ENCODE measurements at regions not wholly inside any gene's neighbourhood (a gene's known extent, or its start where the extent isn't known, plus 50 kb on each side); places are given as distances from the start of the nearest gene placed in this dataset.

DNA sequence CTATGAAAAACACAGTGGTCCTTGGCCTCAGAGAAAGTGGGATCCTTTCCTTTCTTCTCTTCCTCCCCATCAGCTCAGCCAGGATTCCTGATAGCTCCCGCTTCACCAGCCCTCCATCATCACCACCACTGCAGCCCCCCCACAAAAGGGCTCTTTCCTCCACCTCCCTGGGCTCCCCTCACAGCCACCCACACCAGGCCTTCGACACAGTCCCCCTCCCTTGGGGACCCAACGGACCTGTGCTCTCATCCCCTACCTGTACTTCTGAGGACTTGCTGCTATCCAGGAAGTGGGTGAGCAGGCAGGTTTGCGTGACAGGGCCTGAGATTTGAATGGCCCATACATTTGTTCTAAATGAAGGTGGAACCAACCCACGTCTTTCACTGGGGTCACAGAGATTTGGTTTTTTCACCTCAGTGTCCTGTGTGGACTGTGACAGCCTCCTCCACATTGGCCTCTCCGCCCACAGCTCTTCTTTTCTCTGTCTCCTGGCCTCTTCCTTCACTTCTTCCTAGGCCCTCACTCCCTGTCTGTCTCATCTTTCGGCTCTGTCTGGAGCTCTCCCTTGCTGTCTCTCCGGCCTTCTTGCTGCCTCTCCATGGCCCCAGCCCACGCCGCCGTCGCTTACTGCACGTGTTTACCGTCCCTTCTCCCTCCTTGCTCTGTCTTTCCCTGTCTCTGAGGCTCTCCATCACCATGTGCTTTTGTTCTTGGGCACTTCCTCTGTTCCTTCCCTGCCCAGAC lies 238.6 kb downstream of the FOXD2 start:
- Histone ChIP-seq H3K27ac (no peak overlapping the region), H3K4me3 (no peak overlapping the region)

DNA sequence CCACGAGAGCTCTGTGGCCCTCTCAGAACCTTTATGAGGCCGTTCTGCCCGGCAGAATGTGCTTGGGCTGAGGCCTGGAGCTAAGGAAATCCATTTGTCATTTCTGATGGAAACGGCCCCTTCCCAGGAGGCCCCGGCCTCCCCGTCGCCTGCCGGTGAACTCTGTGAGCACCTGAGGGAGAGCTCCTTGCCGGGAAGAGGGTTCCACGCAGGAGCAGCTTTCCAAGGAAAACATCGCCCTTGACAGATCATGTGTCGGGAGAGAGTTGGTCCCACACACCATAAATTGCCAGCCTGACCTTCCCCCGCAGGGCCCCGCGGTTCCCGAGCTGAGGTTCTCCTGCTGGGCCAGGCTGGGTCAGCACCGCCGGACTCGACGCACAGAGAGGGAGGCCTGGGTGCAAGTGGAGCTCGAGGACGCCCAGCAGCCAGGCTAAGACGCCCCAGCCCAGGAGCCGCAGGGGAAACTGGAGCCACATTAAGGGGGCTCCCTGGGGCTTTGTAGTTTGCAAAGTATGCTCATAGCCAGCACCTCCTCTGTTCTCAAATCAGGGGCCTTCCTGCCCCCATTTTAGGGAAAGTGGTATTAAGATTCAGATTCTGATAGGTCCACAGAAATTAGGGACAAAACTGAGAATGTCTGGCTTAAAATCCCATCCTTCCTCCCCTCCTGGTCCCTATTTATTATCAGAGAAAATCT lies 239.5 kb downstream of the FOXD2 start:
- Histone ChIP-seq H3K27ac (no peak overlapping the region), H3K4me3 (no peak overlapping the region)

- Histone ChIP-seq H3K4me3 (no peak overlapping the region), H3K27ac (no peak overlapping the region)
These were observed 240.7 kb downstream of the FOXD2 start for GRCh38 chr1:47678464-47678980.

DNA sequence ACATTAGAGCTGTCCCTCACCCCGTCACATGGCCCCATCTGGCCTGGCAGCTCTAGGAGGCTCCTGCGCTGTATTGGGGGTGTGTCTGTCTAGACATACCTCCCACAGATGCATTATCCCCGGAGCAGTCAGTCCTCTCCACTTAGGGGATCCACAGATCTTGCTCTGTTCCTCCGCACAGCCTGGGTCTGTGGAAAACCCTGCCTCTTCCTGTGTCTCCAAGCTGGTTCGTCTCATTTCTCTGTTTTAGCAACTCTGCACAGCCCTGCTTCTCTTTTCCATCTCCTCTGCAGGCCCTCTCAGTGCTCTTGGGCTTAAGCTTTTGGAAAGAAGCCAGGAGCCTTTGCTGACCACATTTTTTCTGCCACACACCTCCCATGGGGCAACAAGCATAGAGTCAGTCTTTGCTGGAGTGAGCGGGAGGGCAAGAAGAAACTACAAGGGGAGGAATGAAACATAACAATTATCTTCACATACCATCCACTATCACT lies 241.5 kb downstream of the FOXD2 start:
- Histone ChIP-seq H3K4me3 (no peak overlapping the region), H3K27ac (no peak overlapping the region)

- no peak overlapping the region for H3K27ac ChIP-seq
These were observed 242.0 kb downstream of the FOXD2 start for GRCh38 chr1:47679826-47680225.

GRCh38 chr1:47680815-47681475 lies 243.1 kb downstream of the FOXD2 start:
- H3K4me3 ChIP-seq: no peak overlapping the region
- H3K27ac ChIP-seq: no peak overlapping the region

More at GRCh38 chr1:47679826-47680225, 242.0 kb downstream of the FOXD2 start:
- no peak overlapping the region for H3K4me3 ChIP-seq

GRCh38 chr1:47681735-47682134 lies 243.9 kb downstream of the FOXD2 start:
- no peak overlapping the region for H3K4me3 ChIP-seq
- H3K27ac ChIP-seq: no peak overlapping the region

DNA sequence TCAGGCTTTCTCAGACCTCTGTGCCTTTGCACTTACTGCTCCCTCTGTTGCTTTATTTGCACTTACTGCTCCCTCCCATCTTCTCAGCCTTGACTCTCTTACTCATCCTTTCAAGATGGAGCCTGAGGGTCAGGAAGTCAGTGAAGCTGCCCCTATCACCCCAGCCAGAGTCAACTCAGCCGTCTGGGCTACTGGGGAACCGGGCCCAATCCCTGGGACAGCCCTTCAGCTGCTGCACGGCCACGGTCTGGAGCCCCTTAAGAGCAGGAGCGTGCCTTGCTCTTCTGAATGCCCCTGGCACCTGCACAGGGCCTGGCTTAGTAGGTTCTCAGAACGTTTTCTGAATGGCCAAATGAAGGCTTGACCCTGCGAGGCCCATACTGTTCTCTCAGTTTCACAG lies 244.4 kb downstream of the FOXD2 start:
- no peak overlapping the region for H3K4me3 ChIP-seq
- no peak overlapping the region for H3K27ac ChIP-seq

- H3K4me3 ChIP-seq: no peak overlapping the region
- no peak overlapping the region for H3K27ac ChIP-seq
These were observed 245.0 kb downstream of the FOXD2 start for GRCh38 chr1:47682786-47683350.

- Histone ChIP-seq H3K4me3 (no peak overlapping the region), H3K27ac (no peak overlapping the region)
These were observed 245.6 kb downstream of the FOXD2 start for GRCh38 chr1:47683401-47683800.

DNA sequence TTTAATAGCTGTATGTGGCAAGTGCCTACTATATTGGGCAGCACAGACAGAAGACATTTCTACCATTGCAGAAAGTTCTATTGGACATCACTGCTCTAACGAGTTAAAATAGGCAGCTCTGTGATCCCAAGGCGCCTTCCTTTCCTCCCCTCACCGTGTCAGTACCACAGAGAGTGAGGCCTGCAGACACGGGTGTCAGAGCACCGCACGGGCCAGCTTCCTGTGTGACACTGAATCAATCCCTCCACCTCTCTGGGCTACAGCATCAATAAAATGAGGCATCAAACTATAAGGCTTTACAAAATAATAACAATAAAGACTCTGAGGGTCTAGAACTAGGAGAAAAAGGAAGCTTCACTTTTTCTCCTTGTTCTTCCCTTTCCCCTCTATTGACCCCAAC lies 246.7 kb downstream of the FOXD2 start:
- Histone ChIP-seq H3K27ac (no peak overlapping the region), H3K4me3 (no peak overlapping the region)

DNA sequence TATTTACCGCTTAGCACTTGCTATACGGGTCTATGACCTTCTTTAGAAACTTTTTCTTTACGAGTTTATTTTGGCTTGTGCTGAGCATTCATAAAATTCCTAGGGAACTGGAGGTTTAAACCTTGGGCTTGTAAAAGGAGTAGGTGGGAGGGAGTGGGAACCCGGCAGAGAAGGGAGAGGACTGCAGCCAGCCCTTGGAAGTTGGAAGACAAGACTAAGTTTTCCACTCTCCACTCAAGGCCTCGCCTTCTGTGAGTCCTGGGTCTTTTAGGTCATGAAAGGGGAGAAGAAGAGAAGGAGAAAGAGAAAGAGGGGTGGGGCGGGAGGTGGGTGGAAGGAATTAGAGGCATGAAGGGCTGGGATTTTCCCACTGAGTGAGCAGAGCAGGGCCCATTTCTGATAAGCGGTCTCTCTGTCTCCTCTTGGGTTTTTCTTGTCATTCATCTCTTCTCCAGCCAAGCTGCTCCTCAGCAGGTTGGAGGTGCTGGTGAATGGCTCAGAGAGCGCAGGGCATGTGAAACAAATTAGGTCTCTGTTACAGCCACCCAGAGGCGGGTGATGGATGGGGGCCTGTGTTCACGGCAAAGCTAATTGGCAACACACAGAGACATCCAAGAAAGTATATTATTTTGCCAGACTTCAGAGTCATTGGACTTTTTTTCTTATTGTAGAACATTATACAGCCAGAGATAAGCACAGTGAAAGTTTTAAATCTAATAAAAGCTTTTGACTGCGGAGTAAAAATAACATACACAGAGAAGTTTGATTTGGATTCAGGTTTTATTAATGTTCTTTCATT lies 247.3 kb downstream of the FOXD2 start:
- H3K27ac ChIP-seq: no peak overlapping the region
- no peak overlapping the region for H3K4me3 ChIP-seq

- no peak overlapping the region for H3K4me3 ChIP-seq
- no peak overlapping the region for H3K27ac ChIP-seq
These were observed 247.9 kb downstream of the FOXD2 start for GRCh38 chr1:47685763-47686066.

- H3K27ac ChIP-seq: no peak overlapping the region
- H3K4me3 ChIP-seq: no peak overlapping the region
These were observed 249.1 kb downstream of the FOXD2 start for GRCh38 chr1:47686731-47687630.

DNA sequence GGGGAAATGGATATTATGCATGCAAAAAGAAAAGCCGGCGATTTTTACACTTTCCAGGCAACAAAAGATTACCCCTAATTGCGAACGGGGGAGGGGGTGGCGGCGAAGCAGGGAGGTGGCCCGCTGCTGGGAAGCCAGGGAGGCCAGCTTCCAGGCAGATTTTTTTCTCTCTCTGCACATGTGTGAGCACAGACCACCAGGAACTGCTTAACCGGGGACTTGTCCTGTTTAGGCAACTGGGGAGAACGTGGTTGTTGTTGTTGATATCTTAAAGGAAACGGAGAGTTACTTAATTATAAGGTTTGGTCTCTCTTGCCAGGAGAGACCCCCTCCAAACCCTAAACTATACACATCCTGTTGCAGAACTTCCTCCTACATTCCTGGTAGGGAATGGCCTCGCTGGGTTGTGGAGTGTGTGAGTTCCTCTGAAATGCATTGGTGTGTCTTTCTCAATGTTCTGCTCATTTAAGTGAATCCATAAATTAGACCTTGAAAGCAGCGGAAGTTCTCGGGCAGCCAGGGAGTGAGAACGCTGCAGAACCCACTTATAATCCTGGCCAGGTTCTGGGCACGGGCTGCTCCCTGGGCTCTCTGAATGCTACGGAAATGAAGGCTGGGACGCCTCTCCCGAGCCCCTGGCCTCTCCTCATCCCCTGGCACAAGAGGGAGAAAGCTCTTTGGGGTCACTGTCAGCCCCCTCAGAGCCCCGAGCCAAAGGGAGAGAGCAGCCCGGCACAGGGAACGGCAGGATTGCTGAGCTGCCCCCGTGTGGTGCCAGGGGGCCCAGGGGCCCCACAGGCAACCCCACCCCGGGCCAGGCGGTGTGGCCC lies 250.0 kb downstream of the FOXD2 start:
- no peak overlapping the region for H3K4me3 ChIP-seq
- no peak overlapping the region for H3K27ac ChIP-seq

- Histone ChIP-seq H3K4me3 (no peak overlapping the region), H3K27ac (no peak overlapping the region)
These were observed 250.8 kb downstream of the FOXD2 start for GRCh38 chr1:47688461-47689296.

- Histone ChIP-seq H3K27ac (no peak overlapping the region), H3K4me3 (no peak overlapping the region)
These were observed 252.1 kb downstream of the FOXD2 start for GRCh38 chr1:47689894-47690293.

Data from skin epidermis (tissue), 12 donors.